HS-5 (cell line): ENCODE measurements at regions not wholly inside any gene's neighbourhood (a gene's known extent, or its start where the extent isn't known, plus 50 kb on each side); places are given as distances from the start of the nearest gene placed in this dataset.

Experiments
- DNase-seq: peaks from one replicate; pipeline ENCODE4 v3.0.0-alpha.2; 2012; ENCODE audit warnings: low read depth

GRCh38 chr5:176711883-176712282 is 64.6 kb downstream of the TSPAN17 start:
- DNase-seq: no peak

GRCh38 chr5:176712546-176713304 is 65.4 kb downstream of the TSPAN17 start:
- no peak for DNase-seq

DNA sequence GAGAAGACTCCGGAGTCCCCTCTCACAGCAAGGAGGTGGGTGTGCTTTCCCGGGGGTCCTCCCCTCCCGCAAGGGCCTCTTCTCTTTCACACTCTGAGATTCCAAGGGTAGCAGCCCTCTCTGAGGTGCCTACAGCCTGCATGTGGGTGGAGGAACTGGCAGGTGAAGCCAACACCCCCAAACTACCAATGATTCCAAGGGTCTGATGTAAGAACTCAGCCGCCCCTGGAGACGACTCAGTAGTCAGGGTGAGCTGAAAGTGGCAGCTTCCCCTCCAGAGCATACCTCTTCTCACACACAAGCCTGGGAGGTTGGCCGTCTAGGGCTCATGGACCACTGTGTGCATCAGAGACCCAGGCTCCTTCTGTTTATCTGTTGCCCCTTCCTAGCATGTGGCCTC is 66.1 kb downstream of the TSPAN17 start:
- DNase-seq: no peak

DNA sequence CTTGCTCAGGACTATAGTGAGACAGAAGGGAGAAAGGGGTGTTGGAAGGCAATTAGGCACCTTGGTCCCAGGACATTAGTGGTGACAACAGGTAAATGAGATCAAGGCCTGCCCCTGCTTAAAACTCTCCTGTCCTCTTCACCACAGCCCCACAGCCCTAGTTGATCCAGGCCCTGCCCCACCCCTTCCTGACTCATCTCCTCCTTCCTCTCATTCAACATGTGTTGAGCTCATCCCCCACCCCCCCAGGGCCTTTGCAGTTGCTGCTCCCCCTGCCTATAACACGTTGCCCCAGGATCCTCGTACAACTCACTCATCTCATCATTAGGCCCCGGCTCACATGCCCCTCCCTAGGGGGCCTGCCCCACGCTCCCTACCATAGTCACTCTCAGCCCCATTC is 66.8 kb downstream of the TSPAN17 start:
- DNase-seq: no peak

GRCh38 chr5:176716320-176716719 is 69.0 kb downstream of the TSPAN17 start:
- DNase-seq: peak; percentile 48

GRCh38 chr5:176719113-176719739 is 71.9 kb downstream of the TSPAN17 start:
- DNase-seq: no peak

- no peak for DNase-seq
Observed at GRCh38 chr5:176721509-176721908, 74.2 kb downstream of the TSPAN17 start.

GRCh38 chr5:176722757-176723156 is 75.5 kb downstream of the TSPAN17 start:
- no peak for DNase-seq

- no peak for DNase-seq
Observed at GRCh38 chr5:176723440-176723839, 76.2 kb downstream of the TSPAN17 start.

- no peak for DNase-seq
Observed at GRCh38 chr5:176724472-176724871, 77.2 kb downstream of the TSPAN17 start.

GRCh38 chr5:176725521-176726280 is 78.4 kb downstream of the TSPAN17 start:
- no peak for DNase-seq

- DNase-seq: no peak
Observed at GRCh38 chr5:176726746-176727527, 79.7 kb downstream of the TSPAN17 start.

GRCh38 chr5:176727528-176727900 is 80.2 kb downstream of the TSPAN17 start:
- no peak for DNase-seq

GRCh38 chr5:176727983-176728675 is 80.8 kb downstream of the TSPAN17 start:
- no peak for DNase-seq

DNA sequence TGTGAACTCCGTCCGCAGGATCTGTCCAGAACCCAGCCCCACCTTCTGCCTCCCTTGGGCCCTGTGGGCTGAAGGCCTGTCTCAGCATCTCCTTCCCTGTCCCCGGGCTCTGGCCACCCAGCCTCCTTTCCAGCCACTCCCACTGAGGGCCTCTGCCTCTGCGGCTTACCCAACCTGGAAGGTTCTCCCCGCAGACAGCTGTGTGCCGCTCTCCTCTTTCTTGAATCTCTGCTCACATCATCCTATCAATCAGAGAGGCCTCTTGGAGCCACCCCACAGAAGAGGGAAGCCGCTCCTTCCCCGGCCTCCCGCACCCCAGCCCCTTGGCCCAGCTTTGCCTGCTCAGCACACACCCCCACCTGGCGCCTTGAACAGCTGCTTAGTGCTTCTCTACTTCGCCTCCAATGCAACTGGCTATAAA is 81.5 kb upstream of the UNC5A start:
- DNase-seq: no peak

- DNase-seq: no peak
Observed at GRCh38 chr5:176730815-176731475, 79.4 kb upstream of the UNC5A start.

DNA sequence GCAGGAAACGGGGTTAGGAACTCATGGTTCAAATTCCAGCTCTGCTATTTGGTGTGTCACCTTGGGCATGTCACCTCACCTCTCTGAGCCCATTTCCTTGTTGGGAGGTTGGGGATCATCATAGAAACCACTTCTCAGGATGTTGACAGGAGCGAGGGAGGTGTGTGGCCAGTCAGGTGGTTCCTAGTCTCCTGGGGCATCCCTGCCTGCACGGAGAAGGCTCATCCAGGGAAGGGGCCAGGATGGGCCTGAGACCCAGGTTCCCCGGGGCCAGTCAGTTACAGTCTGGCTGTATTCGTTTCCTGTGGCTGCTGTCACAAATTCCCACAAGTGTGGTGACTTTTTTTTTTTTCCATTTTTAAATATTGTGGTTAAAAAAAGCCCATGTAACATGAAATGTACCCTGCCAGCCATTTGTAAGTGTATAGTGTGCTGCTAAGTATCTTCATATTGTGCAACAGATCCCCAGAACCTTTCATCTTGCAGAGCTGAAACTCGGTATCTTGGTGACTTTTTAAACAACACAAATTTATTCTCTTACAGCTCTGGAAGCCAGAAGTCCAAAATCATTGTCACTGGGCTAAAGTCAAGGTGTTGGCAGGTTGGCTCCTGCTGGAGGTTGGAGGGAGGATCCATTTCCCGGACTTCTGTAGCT is 78.7 kb upstream of the UNC5A start:
- no peak for DNase-seq

DNA sequence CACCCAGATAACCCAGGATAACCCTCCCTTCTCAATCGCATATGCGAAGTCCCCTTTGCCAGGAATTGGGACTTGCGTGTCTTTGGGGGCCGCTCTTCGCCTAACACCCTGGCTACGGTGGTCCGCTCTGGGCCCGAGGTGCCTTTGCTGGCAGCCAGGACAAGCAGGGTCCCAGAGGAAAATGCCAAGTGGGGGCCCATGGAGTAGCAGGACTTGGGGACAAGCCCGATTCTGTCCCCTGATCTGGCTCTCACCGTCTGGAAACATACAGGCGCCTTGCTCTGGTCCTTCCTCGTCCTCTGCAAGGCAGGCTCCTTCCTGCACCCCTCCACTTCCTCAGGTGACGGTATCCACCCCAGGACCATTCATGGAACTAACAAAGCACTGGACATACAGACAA is 78.1 kb upstream of the UNC5A start:
- no peak for DNase-seq

- no peak for DNase-seq
Observed at GRCh38 chr5:176732736-176733405, 77.5 kb upstream of the UNC5A start.
